ENCODE measurements at regions not wholly inside any gene's neighbourhood (a gene's known extent, or its start where the extent isn't known, plus 50 kb on each side); places are given as distances from the start of the nearest gene placed in this dataset.

GRCh38 chr10:81008726-81009125 lies 471.0 kb downstream of the SH2D4B start:
- 93% methylated on average over 3 of the region's 3 CpGs; no CpG with 5 or more reads in 1 of the 2 experiments for WGBS, 2 experiments (ENCODE audit: extremely low coverage in 1 of 2, insufficient coverage in 1 of 2, insufficient read length in 1 of 2, insufficient replicate concordance in 2 of 2, low coverage in 1 of 2, low lambda C conversion rate in 2 of 2, missing lambda C conversion rate in 1 of 2)
- FAIRE-seq (no peak), DNase-seq (ENCODE audit: low read depth in 1 of 2, low spot score in 2 of 2) (no peak)
- Histone ChIP-seq H3K9me3 (ENCODE audit: insufficient read depth in 2 of 2, low read depth in 1 of 2, low read length in 1 of 2) (no peaks in the 10 kb centered on the region), H3K4me3 (ENCODE audit: extremely low read depth in 1 of 4, insufficient read depth in 2 of 4, low read depth in 3 of 4, low read length in 4 of 4) (no peak overlapping the region), H3K56ac (replicated peaks; ENCODE audit: insufficient read length, low read depth, low read length) (no peak overlapping the region), H4K8ac (ENCODE audit: extremely low read depth, insufficient read depth, low read length) (no peak overlapping the region), H3K27me3 (replicated peaks in 1 of 4; ENCODE audit: control insufficient read depth in 3 of 4, extremely low read depth in 1 of 4, insufficient read depth in 3 of 4, low read length in 3 of 4) (no peaks in the 10 kb centered on the region), H3K23me2 (ENCODE audit: low read depth, low read length) (no peaks in the 10 kb centered on the region), H3K4me1 (replicated peaks in 1 of 4; ENCODE audit: control insufficient read depth in 3 of 4, insufficient read depth in 4 of 4, low read length in 3 of 4) (no peaks in the 10 kb centered on the region), H3K4me2 (ENCODE audit: insufficient read depth in 1 of 2, low read depth in 2 of 2, low read length in 2 of 2) (no peak overlapping the region), H3K18ac (ENCODE audit: extremely low read depth, low read length) (no peak overlapping the region), H3K27ac (ENCODE audit: low read depth, low read length) (no peak overlapping the region), H4K20me1 (replicated peaks in 1 of 2; ENCODE audit: control insufficient read depth in 1 of 2, insufficient read depth in 2 of 2, low read length in 2 of 2) (no peaks in the 10 kb centered on the region), H3K79me1 (ENCODE audit: low read depth, low read length) (no peaks in the 10 kb centered on the region), H2BK120ac (replicated peaks; ENCODE audit: low read depth, low read length) (no peak overlapping the region), H3K14ac (ENCODE audit: insufficient read length) (no peak overlapping the region), H2BK12ac (ENCODE audit: low read depth, low read length) (no peak overlapping the region), H2BK15ac (ENCODE audit: low read length) (no peak overlapping the region), H3K23ac (ENCODE audit: insufficient read length) (no peak overlapping the region), H2BK20ac (ENCODE audit: low read length) (no peak overlapping the region), H4K5ac (ENCODE audit: insufficient read length, low read depth, low read length) (no peak overlapping the region), H3K4ac (replicated peaks; ENCODE audit: insufficient read length, low read depth, low read length) (no peak overlapping the region), H2AK5ac (ENCODE audit: low read depth, low read length) (no peak overlapping the region), H3K79me2 (ENCODE audit: control insufficient read depth in 1 of 2, insufficient read depth in 2 of 2, low read length in 2 of 2) (no peaks in the 10 kb centered on the region), H2AFZ (ENCODE audit: low read length) (no peak overlapping the region), H3K36me3 (ENCODE audit: control insufficient read depth in 2 of 4, insufficient read depth in 4 of 4, low read length in 3 of 4) (no peaks in the 10 kb centered on the region), H3K9ac (replicated peaks in 1 of 4; ENCODE audit: extremely low read depth in 1 of 4, low read depth in 3 of 4, low read length in 3 of 4) (no peak overlapping the region), H2BK5ac (ENCODE audit: low read depth, low read length) (no peak overlapping the region), H4K91ac (replicated peaks; ENCODE audit: insufficient read length, low read length) (no peak overlapping the region)
- ChIA-PET CTCF (ENCODE audit: partially characterized antibody) (interaction anchor here (0.9 to 6.7 kb wide), 6 partner anchors 10 to 346 kb away, joined by 3 to 53 read pairs (median 4); no protein-coding TSS in a partner anchor), POLR2A (ENCODE audit: partially characterized antibody) (no interaction called here)
- TF ChIP-seq RXRA (IDR thresholded peaks at IDR 0.05; ENCODE audit: insufficient read depth, low read depth, low read length) = no peak
- TF ChIP-seq CBX5 (IDR thresholded peaks at IDR 0.05; ENCODE audit: low read depth, low read length) = no peak
- TF ChIP-seq CEBPB (IDR thresholded peaks at IDR 0.05; ENCODE audit: low read depth, low read length) = no peak
- no peak for TF ChIP-seq KDM5A (IDR thresholded peaks at IDR 0.05; ENCODE audit: low read length)
- TF ChIP-seq CBX8 (IDR thresholded peaks at IDR 0.05; ENCODE audit: borderline replicate concordance, low read depth, low read length) = no peak
- no peak for TF ChIP-seq MAFK (IDR thresholded peaks at IDR 0.05; ENCODE audit: low read depth, low read length)
